IMR-90 (cell line): ENCODE measurements at regions not wholly inside any gene's neighbourhood (a gene's known extent, or its start where the extent isn't known, plus 50 kb on each side); places are given as distances from the start of the nearest gene placed in this dataset.

Source experiments
- BHLHE40 ChIP-seq: fragments of 150-350 bp; IDR thresholded peaks from 2 replicates; pipeline ENCODE4 v1.6.1; 2016; ENCODE audit warnings: mild to moderate bottlenecking, low read depth, low read length
- CTCF ChIP-seq: conservative IDR thresholded peaks from 2 replicates; pipeline ENCODE4 v1.5.1; 2012; ENCODE audit warnings: mild to moderate bottlenecking, low read depth, low read length, improper control_type of control experiment
- FOS ChIP-seq: fragments of 150-350 bp; IDR thresholded peaks from 2 replicates; pipeline ENCODE4 v1.6.1; 2016; ENCODE audit warnings: low read depth, low read length
- MAFK ChIP-seq: IDR thresholded peaks from 2 replicates; pipeline ENCODE4 v1.6.1; 2012; ENCODE audit warnings: low read depth, low read length, improper control_type of control experiment
- MAZ ChIP-seq: IDR thresholded peaks from 2 replicates; pipeline ENCODE4 v1.6.1; 2012; ENCODE audit warnings: low read depth, mild to moderate bottlenecking, low read length, improper control_type of control experiment, moderate library complexity, borderline replicate concordance
- NFE2L2 ChIP-seq: fragments of 150-350 bp; IDR thresholded peaks from 2 replicates; pipeline ENCODE4 v1.6.1; 2016; ENCODE audit warnings: low read depth, mild to moderate bottlenecking, low read length
- POLR2A ChIP-seq: IDR thresholded peaks from 2 replicates; pipeline ENCODE4 v1.6.1; 2012; ENCODE audit warnings: mild to moderate bottlenecking, low read depth, low read length
- RAD21 ChIP-seq: IDR thresholded peaks from 2 replicates; pipeline ENCODE4 v1.6.1; 2012; ENCODE audit warnings: low read length, improper control_type of control experiment
- RFX5 ChIP-seq: IDR thresholded peaks from 2 replicates; pipeline ENCODE4 v1.8.0; 2012; ENCODE audit warnings: low read depth, mild to moderate bottlenecking, low read length, moderate library complexity
- SMC3 ChIP-seq: fragments of 150-350 bp; IDR thresholded peaks from 2 replicates; pipeline ENCODE4 v1.6.1; 2016; ENCODE audit warnings: low read depth, mild to moderate bottlenecking, antibody characterized with exemption, low read length, moderate library complexity
- TF ChIP-seq, protein P1 (sequence below): fragments of 150-350 bp; IDR thresholded peaks from 2 replicates; pipeline ENCODE4 v1.6.1; 2016; ENCODE audit warnings: low read depth, mild to moderate bottlenecking, low read length, moderate library complexity, borderline replicate concordance

- TF ChIP-seq CTCF (no peak), POLR2A (no peak), RFX5 (no peak), RAD21 (no peak), MAZ (no peak), MAFK (no peak), SMC3 (no peak), NFE2L2 (no peak), FOS (no peak), BHLHE40 (no peak)
- TF ChIP-seq, protein P1, sequence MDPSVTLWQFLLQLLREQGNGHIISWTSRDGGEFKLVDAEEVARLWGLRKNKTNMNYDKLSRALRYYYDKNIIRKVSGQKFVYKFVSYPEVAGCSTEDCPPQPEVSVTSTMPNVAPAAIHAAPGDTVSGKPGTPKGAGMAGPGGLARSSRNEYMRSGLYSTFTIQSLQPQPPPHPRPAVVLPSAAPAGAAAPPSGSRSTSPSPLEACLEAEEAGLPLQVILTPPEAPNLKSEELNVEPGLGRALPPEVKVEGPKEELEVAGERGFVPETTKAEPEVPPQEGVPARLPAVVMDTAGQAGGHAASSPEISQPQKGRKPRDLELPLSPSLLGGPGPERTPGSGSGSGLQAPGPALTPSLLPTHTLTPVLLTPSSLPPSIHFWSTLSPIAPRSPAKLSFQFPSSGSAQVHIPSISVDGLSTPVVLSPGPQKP: no peak
These were observed 390.7 kb downstream of the C12orf75 start for GRCh38 chr12:105721051-105721825.
